ENCODE measurements at regions not wholly inside any gene's neighbourhood (a gene's known extent, or its start where the extent isn't known, plus 50 kb on each side); places are given as distances from the start of the nearest gene placed in this dataset.

- H3K27ac ChIP-seq = no peak overlapping the region
- TF ChIP-seq ZFX (IDR thresholded peaks at IDR 0.05; ENCODE audit: borderline replicate concordance) = no peak
- TF ChIP-seq CTCF (IDR thresholded peaks at IDR 0.05) = no peak
Observed at GRCh38 chr4:52246827-52247226, 195.7 kb downstream of the SPATA18 start.

GRCh38 chr4:52247941-52248340 is 196.8 kb downstream of the SPATA18 start:
- H3K27ac ChIP-seq = no peak overlapping the region
- TF ChIP-seq ZFX (IDR thresholded peaks at IDR 0.05; ENCODE audit: borderline replicate concordance) = no peak
- TF ChIP-seq CTCF (IDR thresholded peaks at IDR 0.05) = no peak

- TF ChIP-seq CTCF (IDR thresholded peaks at IDR 0.05) (no peak), ZFX (IDR thresholded peaks at IDR 0.05; ENCODE audit: borderline replicate concordance) (no peak)
- H3K27ac ChIP-seq = no peak overlapping the region
Observed at GRCh38 chr4:52248820-52249219, 197.7 kb downstream of the SPATA18 start.

- TF ChIP-seq ZFX (IDR thresholded peaks at IDR 0.05; ENCODE audit: borderline replicate concordance) (no peak), CTCF (IDR thresholded peaks at IDR 0.05) (no peak)
- no peak overlapping the region for H3K27ac ChIP-seq
Observed at GRCh38 chr4:52249581-52249980, 198.5 kb downstream of the SPATA18 start.

GRCh38 chr4:52250154-52250553 is 199.1 kb downstream of the SPATA18 start:
- H3K27ac ChIP-seq = no peak overlapping the region
- TF ChIP-seq CTCF (IDR thresholded peaks at IDR 0.05) (no peak), ZFX (IDR thresholded peaks at IDR 0.05; ENCODE audit: borderline replicate concordance) (no peak)

GRCh38 chr4:52251864-52252263 is 200.8 kb downstream of the SPATA18 start:
- no peak for TF ChIP-seq ZFX (IDR thresholded peaks at IDR 0.05; ENCODE audit: borderline replicate concordance)
- no peak for TF ChIP-seq CTCF (IDR thresholded peaks at IDR 0.05)
- H3K27ac ChIP-seq = no peak overlapping the region

- TF ChIP-seq ZFX (IDR thresholded peaks at IDR 0.05; ENCODE audit: borderline replicate concordance) = no peak
- no peak for TF ChIP-seq CTCF (IDR thresholded peaks at IDR 0.05)
- H3K27ac ChIP-seq = no peak overlapping the region
Observed at GRCh38 chr4:52253025-52253424, 201.9 kb downstream of the SPATA18 start.
